Mesenchymal stem cell (in vitro differentiated cells and primary cell): ENCODE measurements at regions not wholly inside any gene's neighbourhood (a gene's known extent, or its start where the extent isn't known, plus 50 kb on each side); places are given as distances from the start of the nearest gene placed in this dataset.

Source experiments
- DNase-seq: peaks from one replicate; pipeline ENCODE4 v3.0.0-alpha.2; 2013
- H2AFZ ChIP-seq: one replicate; pipeline ENCODE4 v1.6.1; 2013; ENCODE audit warnings: low read depth, mild to moderate bottlenecking, control low read depth, inconsistent platforms, low read length, moderate library complexity
- H2AK5ac ChIP-seq: 2 replicates; pipeline ENCODE4 v1.6.1; 2013; ENCODE audit warnings: low read length, moderate library complexity, mild to moderate bottlenecking, inconsistent platforms; ENCODE audit not compliant: severe bottlenecking
- H2BK120ac ChIP-seq: one replicate; pipeline ENCODE4 v1.6.1; 2013; ENCODE audit warnings: low read depth, mild to moderate bottlenecking, inconsistent platforms, low read length, moderate library complexity
- H2BK12ac ChIP-seq, 2 experiments: one replicate each; pipeline ENCODE4 v1.6.1; 2013; ENCODE audit warnings: inconsistent platforms in 2 of 2, low read length in 2 of 2, mild to moderate bottlenecking in 2 of 2, moderate library complexity in 2 of 2, control low read depth in 1 of 2
- H2BK15ac ChIP-seq: one replicate; pipeline ENCODE4 v1.6.1; 2013; ENCODE audit warnings: mild to moderate bottlenecking, low read depth, inconsistent platforms; ENCODE audit not compliant: poor library complexity, severe bottlenecking
- H2BK5ac ChIP-seq: 2 replicates; pipeline ENCODE4 v1.6.1; 2013; ENCODE audit warnings: low read depth, mild to moderate bottlenecking, low read length, control low read depth, inconsistent platforms; ENCODE audit not compliant: poor library complexity, severe bottlenecking
- H3K14ac ChIP-seq, 2 experiments: one replicate each; pipeline ENCODE4 v1.6.1; 2013; ENCODE audit warnings: inconsistent platforms in 2 of 2, low read length in 2 of 2, control low read depth in 1 of 2, mild to moderate bottlenecking in 1 of 2, moderate library complexity in 1 of 2
- H3K18ac ChIP-seq, 2 experiments: one replicate each; pipeline ENCODE4 v1.6.1; 2013; ENCODE audit warnings: inconsistent platforms in 2 of 2, low read length in 2 of 2, control low read depth in 1 of 2, low read depth in 1 of 2, mild to moderate bottlenecking in 1 of 2
- H3K23ac ChIP-seq, 2 experiments: one replicate each; pipeline ENCODE4 v1.6.1; 2013; ENCODE audit warnings: inconsistent platforms in 2 of 2, low read length in 2 of 2, mild to moderate bottlenecking in 2 of 2, moderate library complexity in 2 of 2, control low read depth in 1 of 2
- H3K27ac ChIP-seq: 2 replicates; pipeline ENCODE4 v1.5.1; 2013; ENCODE audit warnings: mild to moderate bottlenecking, moderate library complexity, low read length, control low read depth, inconsistent platforms; ENCODE audit not compliant: poor library complexity, severe bottlenecking
- H3K27me3 ChIP-seq, 2 experiments: 2 replicates each; pipeline versions ENCODE4 v1.6.1 to v1.7.0; 2013; ENCODE audit warnings: low read length in 2 of 2, mild to moderate bottlenecking in 2 of 2, moderate library complexity in 2 of 2, control low read depth in 1 of 2, inconsistent platforms in 1 of 2; ENCODE audit not compliant: control insufficient read depth in 1 of 2, insufficient read depth in 1 of 2
- H3K36me3 ChIP-seq, 2 experiments: 2 replicates each; pipeline versions ENCODE4 v1.6.1 to v1.7.0; 2013; ENCODE audit warnings: low read length in 2 of 2, control low read depth in 1 of 2, inconsistent platforms in 1 of 2, low read depth in 1 of 2, mild to moderate bottlenecking in 1 of 2; ENCODE audit not compliant: insufficient read depth in 2 of 2, control insufficient read depth in 1 of 2
- H3K4ac ChIP-seq, 2 experiments: one replicate each; pipeline ENCODE4 v1.6.1; 2013; ENCODE audit warnings: inconsistent platforms in 2 of 2, low read length in 2 of 2, mild to moderate bottlenecking in 2 of 2, moderate library complexity in 2 of 2, control low read depth in 1 of 2, low read depth in 1 of 2
- H3K4me1 ChIP-seq: 2 replicates; pipeline ENCODE4 v1.6.1; 2013; ENCODE audit warnings: low read depth, low read length, control low read depth; ENCODE audit not compliant: control insufficient read depth, insufficient read depth
- H3K4me2 ChIP-seq: 2 replicates; pipeline ENCODE4 v1.6.1; 2013; ENCODE audit warnings: low read length, mild to moderate bottlenecking, inconsistent platforms; ENCODE audit not compliant: poor library complexity, severe bottlenecking
- H3K4me3 ChIP-seq, 2 experiments: 2 replicates each; pipeline versions ENCODE4 v1.5.1 to v1.7.0; 2013; ENCODE audit warnings: low read length in 2 of 2, mild to moderate bottlenecking in 2 of 2, control low read depth in 1 of 2, low read depth in 1 of 2; ENCODE audit not compliant: insufficient read depth in 1 of 2
- H3K79me1 ChIP-seq: replicated peaks from 2 replicates; pipeline ENCODE4 v1.6.1; 2013; ENCODE audit warnings: mild to moderate bottlenecking, control low read depth, low read length, inconsistent platforms; ENCODE audit not compliant: poor library complexity, severe bottlenecking
- H3K9ac ChIP-seq: 2 replicates; pipeline ENCODE4 v1.7.0; 2013; ENCODE audit warnings: mild to moderate bottlenecking, low read length, moderate library complexity
- H3K9me3 ChIP-seq: 2 replicates; pipeline ENCODE4 v1.7.0; 2013; ENCODE audit warnings: mild to moderate bottlenecking, low read length; ENCODE audit not compliant: control insufficient read depth
- H4K8ac ChIP-seq: one replicate; pipeline ENCODE4 v1.6.1; 2013; ENCODE audit warnings: inconsistent platforms, mild to moderate bottlenecking, low read length, moderate library complexity
- H4K91ac ChIP-seq: one replicate; pipeline ENCODE4 v1.6.1; 2013; ENCODE audit warnings: mild to moderate bottlenecking, low read length, inconsistent platforms
- WGBS: methylation state at CpG from one replicate; pipeline ENCODE4 v1.1.7; 2013; ENCODE audit warnings: mixed read lengths; 5-methylcytosine and 5-hydroxymethylcytosine counted together

GRCh38 chr1:57696904-57697303 is 273.0 kb upstream of the DAB1 start:
- WGBS = 75% methylated on average over 1 of the region's 1 CpG

DNA sequence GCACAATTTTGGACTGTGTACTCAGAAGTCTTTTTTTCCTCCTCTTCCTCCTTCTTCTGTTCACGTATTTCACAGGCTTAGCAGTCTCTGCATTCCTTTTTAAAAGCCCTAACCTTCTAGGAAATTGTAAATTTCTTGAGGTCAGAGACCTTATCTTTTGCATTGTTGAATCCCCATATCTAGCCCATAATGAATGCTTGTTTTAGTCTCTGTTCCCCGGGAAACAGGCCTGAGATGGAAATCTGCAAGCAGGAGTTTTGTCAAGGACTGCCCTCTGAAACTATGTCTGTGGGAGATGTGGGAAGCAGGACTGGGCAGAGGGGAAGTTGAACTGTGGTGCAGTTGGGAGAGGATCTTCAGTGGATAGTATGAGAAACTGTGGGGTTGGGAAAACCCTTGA is 272.2 kb upstream of the DAB1 start:
- Histone ChIP-seq H4K8ac (no peak overlapping the region), H3K9me3 (peaks cover 12% of the 10 kb centered on the region), H2BK120ac (no peak overlapping the region), H3K9ac (no peak overlapping the region), H3K4ac (no peak overlapping the region), H3K36me3 (no peaks in the 10 kb centered on the region), H2AFZ (no peak overlapping the region), H3K27ac (no peak overlapping the region), H4K91ac (no peak overlapping the region), H3K4me1 (no peaks in the 10 kb centered on the region), H2BK15ac (no peak overlapping the region), H3K23ac (no peak overlapping the region), H2BK5ac (no peak overlapping the region), H3K27me3 (no peaks in the 10 kb centered on the region), H3K4me2 (no peak overlapping the region), H3K14ac (no peak overlapping the region), H3K18ac (no peak overlapping the region), H3K4me3 (no peak overlapping the region), H3K79me1 (no peaks in the 10 kb centered on the region), H2BK12ac (no peak overlapping the region), H2AK5ac (no peak overlapping the region)
- no peak for DNase-seq
- WGBS = 42% methylated on average over 2 of the region's 2 CpGs

More at GRCh38 chr1:57696904-57697303, 273.0 kb upstream of the DAB1 start:
- no peak overlapping the region for H3K4me2 ChIP-seq
- no peak overlapping the region for H2BK5ac ChIP-seq
- H2BK15ac ChIP-seq = no peak overlapping the region
- H2AFZ ChIP-seq = no peak overlapping the region
- H2BK120ac ChIP-seq = no peak overlapping the region
- H3K27ac ChIP-seq = no peak overlapping the region
- H4K8ac ChIP-seq = no peak overlapping the region
- H4K91ac ChIP-seq = no peak overlapping the region
- H3K4ac ChIP-seq = no peak overlapping the region
- H3K9me3 ChIP-seq = peaks cover 8% of the 10 kb centered on the region
- no peak overlapping the region for H3K9ac ChIP-seq
- no peak overlapping the region for H3K4me3 ChIP-seq
- no peak overlapping the region for H2BK12ac ChIP-seq
- no peak overlapping the region for H3K14ac ChIP-seq
- no peak overlapping the region for H2AK5ac ChIP-seq
- no peak overlapping the region for H3K18ac ChIP-seq
- no peak overlapping the region for H3K23ac ChIP-seq
- DNase-seq = no peak
- no peaks in the 10 kb centered on the region for H3K79me1 ChIP-seq
- no peaks in the 10 kb centered on the region for H3K4me1 ChIP-seq
- H3K36me3 ChIP-seq = no peaks in the 10 kb centered on the region
- H3K27me3 ChIP-seq = no peaks in the 10 kb centered on the region

DNA sequence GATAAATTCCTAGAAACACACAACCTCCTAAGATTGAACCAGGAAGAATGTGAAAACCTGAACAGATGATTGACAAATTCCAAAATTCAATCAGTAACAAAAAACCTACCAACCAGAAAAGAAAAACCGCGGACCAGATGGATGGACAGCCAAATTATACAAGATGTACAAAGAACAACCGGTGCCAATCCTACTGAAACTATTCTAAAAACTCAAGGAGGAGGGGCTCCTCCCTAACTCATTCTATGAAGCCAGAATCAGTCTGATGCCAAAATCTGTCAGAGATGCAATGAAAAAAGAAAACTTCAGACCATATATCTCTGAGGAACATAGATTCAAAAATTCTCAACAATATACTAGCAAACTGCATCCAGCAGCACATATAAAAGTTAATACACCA is 262.4 kb upstream of the DAB1 start:
- H3K18ac ChIP-seq = no peak overlapping the region
- no peaks in the 10 kb centered on the region for H3K27me3 ChIP-seq
- no peak overlapping the region for H2BK15ac ChIP-seq
- no peaks in the 10 kb centered on the region for H3K4me1 ChIP-seq
- H3K9me3 ChIP-seq = peaks cover 2% of the 10 kb centered on the region
- no peak overlapping the region for H3K14ac ChIP-seq
- H3K36me3 ChIP-seq = no peaks in the 10 kb centered on the region
- H3K4me2 ChIP-seq = no peak overlapping the region
- H3K27ac ChIP-seq = no peak overlapping the region
- WGBS = 90% methylated on average over 3 of the region's 3 CpGs
- H2AFZ ChIP-seq = no peak overlapping the region
- no peak overlapping the region for H2BK120ac ChIP-seq
- no peak overlapping the region for H2BK5ac ChIP-seq
- no peak overlapping the region for H4K91ac ChIP-seq
- H3K4me3 ChIP-seq = no peak overlapping the region
- no peak overlapping the region for H3K23ac ChIP-seq
- no peak overlapping the region for H2AK5ac ChIP-seq
- H2BK12ac ChIP-seq = no peak overlapping the region
- H3K79me1 ChIP-seq = no peaks in the 10 kb centered on the region
- H4K8ac ChIP-seq = no peak overlapping the region
- H3K9ac ChIP-seq = no peak overlapping the region
- DNase-seq = no peak
- no peak overlapping the region for H3K4ac ChIP-seq

- H3K4ac ChIP-seq = no peak overlapping the region
- no peaks in the 10 kb centered on the region for H3K79me1 ChIP-seq
- H2AK5ac ChIP-seq = no peak overlapping the region
- H2AFZ ChIP-seq = no peak overlapping the region
- no peak overlapping the region for H3K4me3 ChIP-seq
- no peak overlapping the region for H3K23ac ChIP-seq
- no peak overlapping the region for H3K27ac ChIP-seq
- H2BK12ac ChIP-seq = no peak overlapping the region
- H3K27me3 ChIP-seq = no peaks in the 10 kb centered on the region
- WGBS = 60% methylated on average over 6 of the region's 7 CpGs
- H2BK15ac ChIP-seq = no peak overlapping the region
- no peaks in the 10 kb centered on the region for H3K4me1 ChIP-seq
- H3K18ac ChIP-seq = no peak overlapping the region
- no peak overlapping the region for H4K8ac ChIP-seq
- DNase-seq = no peak
- no peak overlapping the region for H2BK5ac ChIP-seq
- no peaks in the 10 kb centered on the region for H3K36me3 ChIP-seq
- no peaks in the 10 kb centered on the region for H3K9me3 ChIP-seq
- H3K9ac ChIP-seq = no peak overlapping the region
- H4K91ac ChIP-seq = no peak overlapping the region
- H3K4me2 ChIP-seq = no peak overlapping the region
- no peak overlapping the region for H3K14ac ChIP-seq
- H2BK120ac ChIP-seq = no peak overlapping the region
Observed at GRCh38 chr1:57683037-57683942, 259.4 kb upstream of the DAB1 start.
